NCI-H82 treated with DMSO at 0.1 percent for 48 hours (cell line): ENCODE measurements at regions not wholly inside any gene's neighbourhood (a gene's known extent, or its start where the extent isn't known, plus 50 kb on each side); places are given as distances from the start of the nearest gene placed in this dataset.
"Not testable (repeated sequence)": the region's sequence is repeated elsewhere in the genome, so short reads cannot be mapped to it uniquely, and the experiment has no call there.

Experiments
- DNase-seq: peaks from one replicate; lab custom pipeline; 2025; ENCODE audit not compliant: unreplicated experiment; lab: John Stamatoyannopoulos, UW

GRCh38 chr2:118430510-118431164 is 342.4 kb downstream of the INSIG2 start:
- DNase-seq: no peak

- no peak for DNase-seq
Measured at GRCh38 chr2:118425191-118425590, 336.9 kb downstream of the INSIG2 start.

DNA sequence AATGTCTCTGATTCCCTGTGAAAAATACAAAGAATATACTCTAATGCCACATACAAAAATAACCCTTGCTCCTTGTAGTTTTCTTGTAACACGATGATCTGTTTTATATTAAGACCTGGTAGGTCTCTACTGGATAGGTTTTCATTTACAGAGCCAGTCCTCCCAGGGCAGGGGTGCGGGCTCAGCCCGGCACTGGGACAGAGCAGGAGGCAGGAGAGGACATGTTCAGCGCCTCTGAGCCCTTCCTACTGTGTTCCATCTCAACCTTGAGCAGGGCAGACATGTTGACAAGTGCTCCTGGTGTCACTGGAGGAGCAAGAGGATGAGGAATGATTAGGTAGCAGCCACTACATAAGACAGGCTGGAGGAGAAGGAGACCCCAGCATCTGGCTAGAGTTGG is 335.5 kb downstream of the INSIG2 start:
- no peak for DNase-seq

DNA sequence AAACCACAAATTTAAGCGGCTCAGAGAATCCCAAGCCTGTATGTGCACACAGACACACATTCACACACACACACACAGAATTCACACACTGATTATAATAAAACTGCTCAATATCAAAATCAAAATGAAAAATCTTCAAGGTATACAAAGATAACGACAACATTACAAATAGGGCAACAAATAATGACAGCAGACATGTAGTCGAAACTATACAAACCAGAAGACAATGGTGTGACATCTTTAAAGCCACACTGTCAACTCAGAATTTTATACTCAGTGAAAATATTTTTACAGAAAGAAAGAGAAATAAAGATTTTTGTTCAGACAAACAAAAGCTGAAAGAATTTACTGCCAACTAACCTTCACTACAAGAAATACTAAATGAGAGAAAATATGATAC is 333.4 kb downstream of the INSIG2 start:
- no peak for DNase-seq

DNA sequence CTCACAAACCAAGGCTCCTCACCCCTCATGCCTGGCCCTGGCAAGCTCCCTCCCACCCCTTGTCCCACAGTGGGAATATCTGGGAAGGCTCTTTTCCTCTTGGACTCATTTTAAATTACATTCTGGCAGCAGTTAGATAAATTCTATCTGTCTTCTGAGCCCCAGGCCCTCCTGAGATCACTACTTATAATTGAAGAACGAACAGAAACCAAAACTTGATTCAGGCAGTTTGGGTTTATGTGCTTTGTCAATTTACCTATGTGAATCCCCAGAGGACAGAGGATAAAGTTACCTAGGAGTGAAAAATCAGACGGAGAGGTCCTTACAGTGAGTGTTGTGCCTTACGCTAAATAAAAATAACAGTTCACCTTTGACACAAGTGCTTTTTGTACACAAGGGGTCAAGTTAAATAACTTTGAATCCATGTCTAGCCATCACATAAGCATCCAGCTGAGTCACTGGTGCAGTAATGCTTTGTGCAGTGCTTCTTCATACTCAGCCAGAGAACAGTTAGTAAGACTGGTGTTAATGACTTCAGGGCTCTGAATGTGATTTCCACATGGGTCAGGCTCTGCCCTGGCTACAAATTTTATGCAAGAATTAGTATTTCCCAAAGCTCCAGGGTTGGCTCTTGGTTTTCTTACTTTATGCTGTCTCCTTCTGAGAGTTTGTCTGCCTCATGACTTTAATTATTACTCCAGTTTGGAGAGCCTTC is 329.3 kb downstream of the INSIG2 start:
- DNase-seq: no peak

- not testable (repeated sequence) for DNase-seq
Measured at GRCh38 chr2:118415186-118415585, 326.9 kb downstream of the INSIG2 start.

- DNase-seq: no peak
Measured at GRCh38 chr2:118403658-118404451, 315.6 kb downstream of the INSIG2 start.

DNA sequence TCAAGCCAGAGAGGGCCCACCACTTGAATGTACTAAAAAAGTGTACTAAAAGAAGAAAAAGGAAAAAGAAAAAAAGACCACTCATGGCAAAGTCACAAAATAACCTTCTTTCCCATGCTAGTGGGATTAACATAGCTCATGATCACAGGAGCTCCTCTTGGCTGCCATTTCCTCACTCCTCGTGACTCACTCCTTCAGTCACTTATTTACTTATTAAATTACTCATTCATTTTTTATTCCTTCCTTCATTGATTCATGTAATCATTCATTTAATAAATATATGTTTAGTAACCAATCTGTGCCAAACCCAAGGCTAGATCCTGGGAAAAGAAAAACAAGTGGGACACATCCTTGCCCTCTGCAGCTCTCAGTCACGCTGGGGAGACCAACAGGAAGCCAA is 300.5 kb downstream of the INSIG2 start:
- no peak for DNase-seq

- DNase-seq: no peak
Measured at GRCh38 chr2:118387509-118387908, 299.2 kb downstream of the INSIG2 start.

GRCh38 chr2:118386641-118387302 is 298.5 kb downstream of the INSIG2 start:
- no peak for DNase-seq

GRCh38 chr2:118380915-118381653 is 292.8 kb downstream of the INSIG2 start:
- no peak for DNase-seq

DNA sequence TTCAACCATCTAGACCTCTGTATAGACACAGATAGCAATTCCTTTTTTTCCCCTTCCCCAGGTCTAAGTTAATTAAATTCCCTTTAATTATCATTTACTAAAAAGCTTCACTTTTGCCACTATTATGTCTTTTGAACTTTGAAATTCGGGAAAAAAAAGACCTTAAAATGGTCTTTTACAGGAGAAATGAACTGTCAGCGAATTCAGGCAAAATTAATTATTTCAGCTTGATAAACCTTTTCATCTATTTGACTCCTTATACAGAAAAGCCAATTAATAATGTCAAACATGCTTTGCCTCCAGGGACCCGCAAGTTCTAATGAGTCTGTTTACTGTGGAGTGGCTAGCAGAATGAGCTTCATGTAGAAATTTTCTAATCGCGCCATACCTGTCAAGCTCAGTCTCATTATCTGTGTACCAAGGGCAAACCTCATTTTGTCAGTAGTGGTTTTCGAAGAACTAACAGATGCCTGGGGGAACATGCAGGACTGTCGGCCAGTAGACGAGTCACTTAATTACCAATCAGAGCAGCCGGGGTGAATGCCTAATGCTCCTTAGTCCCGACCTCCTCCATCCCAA is 287.7 kb downstream of the INSIG2 start:
- no peak for DNase-seq

DNA sequence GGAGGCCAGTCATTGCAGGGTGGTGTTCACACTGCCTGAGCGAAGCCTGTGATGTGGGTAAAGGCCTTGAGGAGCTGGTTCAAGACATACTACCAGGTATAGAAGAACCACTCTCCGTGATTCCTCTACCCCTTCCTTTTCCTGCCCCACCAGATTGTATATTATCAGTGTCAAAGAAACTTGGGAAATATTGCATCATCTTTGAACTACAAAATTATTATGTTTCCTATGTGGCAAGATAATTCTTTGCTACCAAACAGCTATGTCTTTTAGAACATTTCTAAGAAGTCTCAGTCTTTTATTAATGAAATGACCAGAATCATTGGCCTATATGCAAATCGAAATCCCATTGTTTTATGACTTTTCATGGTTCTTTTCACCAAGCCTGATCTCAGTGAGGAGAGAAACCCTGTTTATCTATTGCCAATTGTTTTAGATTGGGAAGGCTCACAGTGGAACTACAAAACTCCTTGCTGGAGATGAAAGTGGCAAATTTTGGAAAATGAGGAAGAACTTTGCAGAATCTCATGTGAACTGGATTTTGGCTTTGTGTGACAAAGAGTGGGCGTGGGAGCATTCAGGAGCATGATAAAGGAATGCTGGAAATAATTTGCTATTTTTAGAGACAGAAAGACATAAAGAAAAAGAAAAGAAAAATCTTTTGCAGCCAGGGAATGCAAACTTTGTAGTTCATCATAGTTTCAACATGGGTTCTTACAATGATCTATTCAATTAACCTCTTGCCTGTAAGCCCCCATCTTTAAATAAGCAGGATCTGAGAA is 286.9 kb downstream of the INSIG2 start:
- no peak for DNase-seq

DNA sequence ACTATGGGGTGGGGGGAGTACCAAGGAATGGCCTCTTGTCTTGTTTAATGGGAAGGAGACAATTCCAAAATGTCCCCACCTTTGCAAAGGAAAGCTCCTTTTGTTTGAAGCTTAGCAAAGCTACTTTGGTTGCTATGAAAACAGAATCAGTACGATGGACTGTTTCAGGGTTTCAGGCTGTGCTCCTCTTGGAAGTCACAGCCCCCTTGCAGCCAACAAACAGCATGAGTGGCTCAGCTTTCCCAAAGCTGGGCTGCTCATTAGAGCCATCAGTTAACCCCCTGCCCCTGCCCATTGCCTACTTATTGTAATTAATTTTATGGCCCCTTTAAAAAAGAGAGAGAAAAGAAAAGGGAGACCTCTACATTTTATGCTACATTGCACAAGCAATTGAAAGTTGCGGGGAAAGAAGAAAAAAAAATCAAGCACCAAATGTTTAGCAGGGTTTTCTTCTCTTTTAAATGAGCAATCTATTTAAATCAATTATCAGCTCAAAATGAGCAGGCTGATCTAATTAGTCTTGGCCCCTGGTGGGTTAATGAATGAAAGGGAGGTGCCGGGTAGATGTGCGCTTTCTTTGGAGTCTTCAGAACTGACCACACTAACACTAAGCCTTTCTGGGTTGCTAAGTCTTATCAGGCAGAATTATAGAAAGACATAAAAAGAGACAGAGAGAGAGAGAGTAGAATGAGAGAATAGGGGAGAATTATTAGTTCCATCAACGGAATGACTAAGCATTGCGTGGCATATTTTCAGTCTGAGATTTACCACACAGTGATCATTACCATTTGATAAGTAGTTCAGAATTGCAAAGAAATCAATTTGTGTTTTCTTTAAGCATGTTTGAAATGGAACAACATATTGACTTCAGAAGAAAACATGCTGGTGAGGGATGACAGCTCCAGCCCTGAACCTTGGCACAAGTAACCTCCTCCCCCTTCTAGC is 284.9 kb downstream of the INSIG2 start:
- no peak for DNase-seq

GRCh38 chr2:118371515-118371914 is 283.2 kb downstream of the INSIG2 start:
- DNase-seq: no peak

- not testable (repeated sequence) for DNase-seq
Measured at GRCh38 chr2:118369521-118369920, 281.2 kb downstream of the INSIG2 start.

GRCh38 chr2:118363604-118364003 is 275.3 kb downstream of the INSIG2 start:
- no peak for DNase-seq

DNA sequence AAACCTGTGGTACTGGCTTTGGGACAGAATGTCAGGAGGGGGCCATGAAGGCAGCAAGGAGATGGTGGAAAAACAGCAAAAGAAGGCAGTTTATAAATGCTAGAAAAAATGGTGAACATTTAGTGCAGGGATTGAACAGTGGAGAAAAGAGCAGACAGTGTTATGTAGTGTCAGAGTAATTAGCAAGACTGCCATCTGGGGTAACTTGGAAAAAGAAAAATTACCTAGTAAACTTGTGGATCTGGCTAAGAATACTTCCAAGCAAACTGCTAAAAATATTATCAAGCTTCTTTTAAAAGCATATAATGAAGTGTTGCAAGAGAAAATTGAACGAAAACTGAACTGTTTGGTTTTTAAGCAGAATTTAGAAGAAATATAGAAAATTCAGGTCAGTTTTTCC is 267.8 kb downstream of the INSIG2 start:
- no peak for DNase-seq

GRCh38 chr2:118351796-118352195 is 263.5 kb downstream of the INSIG2 start:
- DNase-seq: no peak
